DMS53 treated with DMSO at 0.1 percent for 48 hours (cell line): ENCODE measurements at regions not wholly inside any gene's neighbourhood (a gene's known extent, or its start where the extent isn't known, plus 50 kb on each side); places are given as distances from the start of the nearest gene placed in this dataset.
"Not testable (repeated sequence)": the region's sequence is repeated elsewhere in the genome, so short reads cannot be mapped to it uniquely, and the experiment has no call there.

Source experiments
- DNase-seq: peaks from one replicate; lab custom pipeline; 2025; ENCODE audit not compliant: unreplicated experiment; lab: John Stamatoyannopoulos, UW

DNA sequence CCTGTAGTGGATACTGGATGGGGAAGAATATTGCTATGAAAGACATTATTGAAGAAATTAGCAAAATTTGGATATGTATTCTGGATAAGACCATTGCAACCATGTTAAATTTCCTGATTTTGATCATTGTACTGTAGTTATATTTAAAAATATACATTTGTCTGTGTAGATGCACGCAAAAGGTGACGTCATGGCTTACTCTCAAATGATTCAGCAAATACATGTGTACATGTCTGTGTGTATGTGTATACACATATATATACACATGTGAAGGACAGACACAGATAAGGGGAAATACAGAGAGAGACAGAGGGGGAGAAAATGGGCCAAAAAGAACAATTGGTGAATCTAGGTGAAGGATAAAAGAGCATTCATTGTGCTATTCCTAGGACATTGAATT lies 82.3 kb upstream of the PLCB4 start:
- no peak for DNase-seq

DNA sequence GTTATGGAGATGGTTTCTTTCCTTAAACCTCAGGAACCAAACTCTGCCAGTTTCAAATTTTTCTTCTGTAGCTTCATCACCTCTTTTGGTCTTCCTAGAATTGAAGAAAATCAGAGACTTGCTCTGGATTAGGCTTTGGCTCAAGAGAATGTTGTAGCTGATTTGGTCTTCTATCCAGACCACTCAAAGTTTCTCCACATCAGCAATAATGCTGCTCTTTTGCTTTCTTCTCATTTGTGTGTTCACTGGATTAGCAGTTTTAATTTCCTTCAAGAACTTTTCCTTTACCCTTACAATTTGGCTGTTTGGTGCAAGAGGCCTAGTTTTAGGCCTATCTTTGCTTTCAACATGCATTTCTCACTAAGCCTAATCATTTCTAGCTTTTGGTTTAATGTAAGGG lies 78.1 kb upstream of the PLCB4 start:
- DNase-seq = no peak

DNA sequence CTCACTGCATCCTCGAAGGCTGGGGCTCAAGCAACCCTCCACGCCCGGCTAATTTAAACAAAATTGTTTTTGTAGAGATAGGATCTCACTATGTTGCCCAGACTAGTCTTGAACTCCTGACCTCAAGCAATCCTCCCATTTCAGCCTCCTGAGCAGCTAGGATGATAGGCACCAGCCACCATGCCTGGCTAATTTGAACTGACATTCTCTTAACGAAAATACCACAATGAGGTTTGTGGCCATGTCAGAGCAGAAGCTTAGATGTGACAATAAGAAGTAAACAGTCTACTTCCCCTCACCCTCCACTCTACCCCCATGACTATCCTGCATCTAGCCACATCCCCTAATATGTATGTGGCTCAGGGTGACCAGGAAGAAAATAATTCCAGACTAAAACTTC lies 74.8 kb upstream of the PLCB4 start:
- DNase-seq = no peak

DNA sequence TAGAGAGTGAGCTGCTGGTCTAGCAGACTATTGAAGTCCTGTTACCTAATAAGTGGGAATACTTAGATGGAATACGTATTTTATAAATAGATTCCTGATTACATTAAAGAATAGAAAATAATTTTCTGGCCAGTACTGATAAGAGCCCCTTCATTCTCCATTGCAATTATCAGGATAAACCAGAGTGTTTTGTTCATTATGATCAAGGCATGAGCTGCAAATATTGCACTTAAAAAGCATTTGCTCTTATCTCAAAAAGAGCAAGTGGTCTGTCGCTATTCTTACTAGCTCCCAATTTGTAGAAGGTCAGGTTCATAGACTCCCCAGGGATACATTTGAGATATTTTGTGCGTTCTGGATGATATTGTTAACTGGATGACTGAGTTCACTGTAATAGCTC lies 73.1 kb upstream of the PLCB4 start:
- no peak for DNase-seq

DNA sequence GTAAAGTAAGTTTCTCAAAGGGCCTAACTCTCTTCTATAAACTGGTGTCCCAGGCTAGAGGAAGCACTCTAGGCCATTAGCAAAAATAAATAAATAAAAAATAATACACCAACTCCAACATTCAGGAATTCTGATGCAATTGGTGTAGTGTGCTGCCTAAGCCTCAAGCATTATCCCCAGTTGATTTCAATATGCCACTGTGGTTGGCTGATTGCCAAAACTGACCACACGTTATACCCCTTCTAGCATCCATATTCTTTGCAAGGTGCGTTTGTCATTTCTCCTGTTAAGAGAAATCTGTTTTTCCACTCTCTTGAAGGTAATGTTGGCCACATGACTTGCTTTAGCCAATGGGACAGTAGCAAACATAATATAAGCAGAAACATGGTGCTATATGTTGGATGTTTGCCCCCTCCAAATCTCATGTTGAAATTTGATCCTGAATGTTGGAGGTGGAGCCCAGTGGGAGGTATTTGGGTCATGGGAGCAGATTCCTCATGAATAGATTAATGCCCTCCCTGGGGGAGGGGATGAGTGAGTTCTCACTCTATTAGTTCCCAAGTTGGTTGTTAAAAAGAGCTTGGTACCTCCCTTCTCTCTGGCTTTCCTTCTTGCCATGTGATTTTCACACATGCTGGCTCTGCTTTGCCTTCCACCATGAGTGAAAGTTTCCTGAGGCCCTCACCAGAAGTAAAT lies 71.9 kb upstream of the PLCB4 start:
- no peak for DNase-seq

DNA sequence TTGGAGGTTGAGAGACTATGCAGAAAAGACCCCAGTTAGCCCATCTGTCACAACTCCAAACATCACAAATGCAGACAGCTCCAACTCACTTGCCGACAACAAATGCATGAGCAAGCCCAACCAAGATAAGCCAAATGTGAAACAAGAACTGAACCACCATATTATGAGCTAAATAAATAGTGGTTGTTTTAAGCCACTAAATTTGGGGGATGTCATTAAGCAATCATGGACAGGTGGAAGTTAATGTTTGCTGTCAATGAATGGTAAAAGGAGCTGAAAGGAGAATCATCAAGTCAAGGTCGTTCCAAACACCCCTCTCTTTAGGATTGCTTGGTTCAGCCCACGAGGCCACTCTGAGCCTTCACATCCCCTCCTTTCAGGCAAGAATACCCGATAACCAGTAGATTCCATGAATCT lies 71.2 kb upstream of the PLCB4 start:
- DNase-seq = no peak

DNA sequence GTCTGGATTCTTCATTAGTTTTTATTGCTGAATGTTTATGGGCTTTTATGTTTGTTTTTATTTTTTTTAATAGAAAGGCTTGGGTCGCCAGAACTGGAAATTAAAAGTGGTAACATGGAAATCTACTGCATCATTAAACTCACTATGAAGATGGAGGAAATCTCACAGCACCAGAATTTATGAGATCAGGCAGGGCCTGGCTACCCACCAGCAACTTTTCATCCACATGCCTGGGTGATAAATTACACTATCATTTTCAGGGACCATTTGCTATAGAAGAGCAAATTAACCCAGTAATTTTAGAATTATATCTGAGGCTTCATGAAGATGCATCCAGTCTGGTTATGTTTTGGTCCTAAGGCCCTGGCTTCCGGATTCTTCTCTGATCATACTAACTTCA lies 57.8 kb upstream of the PLCB4 start:
- no peak for DNase-seq

DNA sequence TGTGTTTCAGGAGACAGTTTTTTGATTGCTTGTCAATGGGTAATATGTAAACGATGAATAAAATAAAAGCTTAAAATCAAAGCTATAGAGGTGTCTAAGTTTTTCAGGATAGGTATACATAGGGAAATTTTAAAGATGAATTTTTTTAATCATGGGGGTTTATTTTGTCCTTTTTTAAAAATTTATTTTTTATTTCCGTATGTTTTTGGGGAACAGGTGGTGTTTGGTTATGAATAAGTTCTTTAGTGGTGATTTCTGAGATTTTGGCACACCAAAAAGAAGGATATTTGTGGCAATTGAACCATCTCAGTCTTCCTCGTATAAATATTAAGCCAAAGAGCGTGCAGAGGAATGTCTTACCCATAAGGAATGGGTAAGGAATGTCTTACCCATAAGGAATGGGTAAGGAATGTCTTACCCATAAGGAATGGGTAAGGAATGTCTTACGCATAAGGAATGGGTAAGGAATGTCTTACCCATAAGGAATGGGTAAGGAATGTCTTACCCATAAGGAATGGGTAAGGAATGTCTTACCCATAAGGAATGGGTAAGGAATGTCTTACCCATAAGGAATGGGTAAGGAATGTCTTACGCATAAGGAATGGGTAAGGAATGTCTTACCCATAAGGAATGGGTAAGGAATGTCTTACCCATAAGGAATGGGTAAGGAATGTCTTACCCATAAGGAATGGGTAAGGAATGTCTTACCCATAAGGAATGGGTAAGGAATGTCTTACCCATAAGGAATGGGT lies 53.5 kb upstream of the PLCB4 start:
- DNase-seq = not testable (repeated sequence)

DNA sequence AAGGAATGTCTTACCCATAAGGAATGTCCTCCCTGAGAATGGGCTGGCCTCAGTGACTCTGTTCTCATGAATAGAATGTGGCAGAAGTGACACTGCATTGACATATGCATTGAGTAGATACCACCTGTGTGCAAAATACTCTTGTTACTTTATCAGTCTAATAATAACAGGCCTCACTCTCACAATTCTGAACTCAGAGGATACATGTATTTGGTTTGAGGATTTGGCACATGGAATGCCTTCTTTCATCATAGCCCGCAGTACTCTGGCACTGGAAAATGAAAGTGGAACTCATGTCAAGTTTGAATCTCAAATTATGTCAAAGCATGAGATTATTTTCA lies 52.9 kb upstream of the PLCB4 start:
- no peak for DNase-seq

DNA sequence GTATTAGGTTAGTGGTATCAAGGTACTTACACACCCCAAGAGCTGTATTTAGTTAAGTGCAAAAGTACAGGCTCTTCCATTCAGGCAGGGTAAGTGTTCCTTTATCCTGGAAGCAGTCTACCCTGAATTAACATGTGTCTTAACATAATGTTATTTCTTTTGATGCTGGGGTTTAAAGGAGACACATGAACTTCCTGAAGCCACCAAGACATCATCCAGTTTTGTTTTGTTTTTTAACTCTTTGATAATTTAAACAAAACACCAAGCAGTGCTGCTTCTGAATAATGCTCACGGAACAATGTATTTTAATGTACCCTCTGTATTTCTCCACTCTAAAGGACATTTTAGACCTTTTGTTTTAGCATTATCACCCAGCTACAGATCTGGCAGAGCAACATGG lies 50.5 kb upstream of the PLCB4 start:
- no peak for DNase-seq
